ENCODE measurements at regions not wholly inside any gene's neighbourhood (a gene's known extent, or its start where the extent isn't known, plus 50 kb on each side); places are given as distances from the start of the nearest gene placed in this dataset.

- intact Hi-C loops (cut with DNase I; ENCODE audit: low total_unique reads): no loop called here
Observed at GRCh38 chr4:136865526-136865925, 666.8 kb downstream of the PCDH18 start.

GRCh38 chr4:136864604-136865185, 667.6 kb downstream of the PCDH18 start:
- H3K4me1 ChIP-seq: peaks cover 0 to 10% of the 10 kb centered on the region in 2 donors
- no peaks in the 10 kb centered on the region for H3K9me3 ChIP-seq
- H3K4me3 ChIP-seq: no peak overlapping the region
- no peak overlapping the region for H3K27ac ChIP-seq
- peak in 1 of 2 donors; percentile 31 for DNase-seq
- H3K27me3 ChIP-seq: no peaks in the 10 kb centered on the region
- no peaks in the 10 kb centered on the region for H3K36me3 ChIP-seq
- intact Hi-C loops (cut with DNase I; ENCODE audit: low total_unique reads): no loop called here
- no peak for TF ChIP-seq POLR2A (IDR thresholded peaks at IDR 0.05)
- TF ChIP-seq, protein P1, sequence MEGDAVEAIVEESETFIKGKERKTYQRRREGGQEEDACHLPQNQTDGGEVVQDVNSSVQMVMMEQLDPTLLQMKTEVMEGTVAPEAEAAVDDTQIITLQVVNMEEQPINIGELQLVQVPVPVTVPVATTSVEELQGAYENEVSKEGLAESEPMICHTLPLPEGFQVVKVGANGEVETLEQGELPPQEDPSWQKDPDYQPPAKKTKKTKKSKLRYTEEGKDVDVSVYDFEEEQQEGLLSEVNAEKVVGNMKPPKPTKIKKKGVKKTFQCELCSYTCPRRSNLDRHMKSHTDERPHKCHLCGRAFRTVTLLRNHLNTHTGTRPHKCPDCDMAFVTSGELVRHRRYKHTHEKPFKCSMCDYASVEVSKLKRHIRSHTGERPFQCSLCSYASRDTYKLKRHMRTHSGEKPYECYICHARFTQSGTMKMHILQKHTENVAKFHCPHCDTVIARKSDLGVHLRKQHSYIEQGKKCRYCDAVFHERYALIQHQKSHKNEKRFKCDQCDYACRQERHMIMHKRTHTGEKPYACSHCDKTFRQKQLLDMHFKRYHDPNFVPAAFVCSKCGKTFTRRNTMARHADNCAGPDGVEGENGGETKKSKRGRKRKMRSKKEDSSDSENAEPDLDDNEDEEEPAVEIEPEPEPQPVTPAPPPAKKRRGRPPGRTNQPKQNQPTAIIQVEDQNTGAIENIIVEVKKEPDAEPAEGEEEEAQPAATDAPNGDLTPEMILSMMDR (IDR thresholded peaks at IDR 0.05): peak; percentile 62 to 71 (median 67)

More at GRCh38 chr4:136865526-136865925, 666.8 kb downstream of the PCDH18 start:
- Histone ChIP-seq H3K9me3 (no peaks in the 10 kb centered on the region), H3K4me1 (peaks cover 0 to 10% of the 10 kb centered on the region in 2 donors), H3K36me3 (no peaks in the 10 kb centered on the region), H3K27ac (no peak overlapping the region), H3K4me3 (no peak overlapping the region), H3K27me3 (no peaks in the 10 kb centered on the region)
- TF ChIP-seq, protein P1 (IDR thresholded peaks at IDR 0.05): no peak
- TF ChIP-seq POLR2A (IDR thresholded peaks at IDR 0.05): no peak
- DNase-seq: no peak

DNA sequence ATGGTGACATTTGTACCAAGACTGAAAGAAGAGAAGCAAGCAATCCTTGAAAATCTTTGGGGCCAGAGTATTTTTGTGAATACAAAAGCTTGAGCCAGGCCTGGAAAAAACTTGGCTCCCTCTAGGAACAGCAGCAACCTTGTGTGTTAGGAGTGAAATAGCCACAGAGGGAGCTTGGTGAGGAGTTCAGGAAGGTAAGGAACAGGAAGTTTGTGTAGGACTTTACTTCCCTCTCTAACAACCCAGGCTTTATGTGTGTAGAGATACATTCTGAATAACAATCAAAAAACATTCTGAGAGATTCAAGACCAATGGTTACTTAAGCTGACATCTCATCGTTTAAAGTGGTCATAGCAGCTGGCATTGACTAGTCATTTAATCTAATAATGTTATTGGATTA, 668.5 kb downstream of the PCDH18 start:
- H3K27me3 ChIP-seq: no peaks in the 10 kb centered on the region
- H3K4me1 ChIP-seq: peaks cover 0 to 10% of the 10 kb centered on the region in 2 donors
- TF ChIP-seq POLR2A (IDR thresholded peaks at IDR 0.05): no peak
- TF ChIP-seq, protein P1 (IDR thresholded peaks at IDR 0.05): no peak
- no peak overlapping the region for H3K4me3 ChIP-seq
- H3K36me3 ChIP-seq: no peaks in the 10 kb centered on the region
- DNase-seq: no peak
- H3K9me3 ChIP-seq: no peaks in the 10 kb centered on the region
- intact Hi-C loops (cut with DNase I; ENCODE audit: low total_unique reads): no loop called here
- H3K27ac ChIP-seq: no peak overlapping the region

DNA sequence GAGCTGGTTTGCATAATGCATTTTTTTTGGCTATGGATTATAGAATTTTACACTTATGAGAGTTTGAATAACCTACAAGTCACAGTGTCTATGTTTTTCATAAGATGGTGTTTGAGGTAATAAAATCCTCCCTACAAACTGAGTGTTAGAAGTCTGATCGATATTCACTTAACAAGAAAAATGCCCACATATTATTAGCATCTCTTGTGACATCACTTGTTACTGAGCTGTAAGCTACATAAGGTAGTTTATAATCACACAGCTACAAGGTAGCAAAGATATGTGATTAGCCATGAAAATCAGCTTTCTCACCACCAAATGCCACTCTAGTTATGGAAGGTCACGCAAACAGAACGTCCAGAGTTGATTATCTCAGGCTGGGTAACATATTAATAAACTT, 669.6 kb downstream of the PCDH18 start:
- Histone ChIP-seq H3K27ac (no peak overlapping the region), H3K36me3 (no peaks in the 10 kb centered on the region), H3K4me3 (no peak overlapping the region), H3K27me3 (no peaks in the 10 kb centered on the region), H3K9me3 (no peaks in the 10 kb centered on the region), H3K4me1 (peaks cover 0 to 10% of the 10 kb centered on the region in 2 donors)
- TF ChIP-seq, protein P1 (IDR thresholded peaks at IDR 0.05): no peak
- no peak for TF ChIP-seq POLR2A (IDR thresholded peaks at IDR 0.05)
- intact Hi-C loops (cut with DNase I; ENCODE audit: low total_unique reads): no loop called here
- no peak for DNase-seq

DNA sequence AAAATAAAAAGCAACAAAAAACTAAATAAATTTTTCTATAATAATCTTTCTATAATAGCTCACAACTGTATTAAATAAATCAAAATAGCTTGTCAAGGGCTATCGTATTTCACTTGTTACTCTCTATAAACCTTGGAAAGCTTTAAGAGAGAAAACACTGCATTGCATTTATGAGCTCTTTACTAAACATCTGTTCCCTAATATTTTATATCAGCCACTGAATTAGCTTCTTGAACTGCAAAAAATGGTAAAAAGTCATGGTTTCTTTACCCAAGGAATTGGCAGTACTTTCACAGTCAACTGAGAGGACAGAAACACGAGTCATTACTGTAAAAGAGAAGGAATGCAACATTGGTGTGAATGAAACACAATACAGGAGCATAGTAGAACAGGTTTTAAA, 671.2 kb downstream of the PCDH18 start:
- Histone ChIP-seq H3K27me3 (no peaks in the 10 kb centered on the region), H3K4me3 (no peak overlapping the region), H3K4me1 (peaks cover 0 to 10% of the 10 kb centered on the region in 2 donors), H3K36me3 (no peaks in the 10 kb centered on the region), H3K9me3 (no peaks in the 10 kb centered on the region), H3K27ac (no peak overlapping the region)
- DNase-seq: no peak
- intact Hi-C loops (cut with DNase I; ENCODE audit: low total_unique reads): no loop called here
- no peak for TF ChIP-seq POLR2A (IDR thresholded peaks at IDR 0.05)
- TF ChIP-seq, protein P1 (IDR thresholded peaks at IDR 0.05): no peak
